GM13976 (cell line): ENCODE measurements at regions not wholly inside any gene's neighbourhood (a gene's known extent, or its start where the extent isn't known, plus 50 kb on each side); places are given as distances from the start of the nearest gene placed in this dataset.

Experiments
- DNase-seq: peaks from one replicate; pipeline ENCODE4 v3.0.0; 2012; ENCODE audit warnings: low spot score
- CTCF ChIP-seq: IDR thresholded peaks from 2 replicates; pipeline ENCODE4 v1.5.1; 2012; ENCODE audit warnings: borderline replicate concordance, mild to moderate bottlenecking; ENCODE audit not compliant: insufficient read depth; ENCODE audit errors: extremely low read depth, missing control alignments, control extremely low read depth
- in situ Hi-C: fragments of 300-500 bp; cut with MboI; formaldehyde crosslinking; loops from one replicate; pipeline ENCODE4 v1.12.0; 2022; ENCODE audit warnings: low sequenced_read_pairs, mixed read lengths, inconsistent platforms; ENCODE audit not compliant: unreplicated experiment

GRCh38 chr15:29560896-29561295 is 261.4 kb downstream of the TJP1 start:
- in situ Hi-C loops: no loop called here
- TF ChIP-seq CTCF: no peak
- no peak for DNase-seq

GRCh38 chr15:29558261-29558660 is 264.0 kb downstream of the TJP1 start:
- in situ Hi-C loops: no loop called here
- no peak for DNase-seq
- TF ChIP-seq CTCF: no peak

GRCh38 chr15:29557171-29557570 is 265.1 kb downstream of the TJP1 start:
- in situ Hi-C loops: no loop called here
- TF ChIP-seq CTCF: no peak
- no peak for DNase-seq

- in situ Hi-C loops: no loop called here
- DNase-seq: no peak
- TF ChIP-seq CTCF: no peak
These were observed 265.9 kb downstream of the TJP1 start for GRCh38 chr15:29556380-29556779.

- in situ Hi-C loops: no loop called here
These were observed 267.7 kb downstream of the TJP1 start for GRCh38 chr15:29554531-29554930.

GRCh38 chr15:29550834-29551465 is 271.3 kb downstream of the TJP1 start:
- in situ Hi-C loops: no loop called here
- DNase-seq: no peak
- TF ChIP-seq CTCF: no peak

More at GRCh38 chr15:29554531-29554930, 267.7 kb downstream of the TJP1 start:
- DNase-seq: no peak
- no peak for TF ChIP-seq CTCF
